Limb (tissue), 2 donors: ENCODE measurements at regions not wholly inside any gene's neighbourhood (a gene's known extent, or its start where the extent isn't known, plus 50 kb on each side); places are given as distances from the start of the nearest gene placed in this dataset.
"Not testable (repeated sequence)": the region's sequence is repeated elsewhere in the genome, so short reads cannot be mapped to it uniquely, and the experiment has no call there.

Source experiments
- DNase-seq, 2 donors: peaks; one replicate each; pipeline ENCODE4 v3.0.0-alpha.2; 2016; ENCODE audit errors: extremely low spot score in 2 of 2

DNA sequence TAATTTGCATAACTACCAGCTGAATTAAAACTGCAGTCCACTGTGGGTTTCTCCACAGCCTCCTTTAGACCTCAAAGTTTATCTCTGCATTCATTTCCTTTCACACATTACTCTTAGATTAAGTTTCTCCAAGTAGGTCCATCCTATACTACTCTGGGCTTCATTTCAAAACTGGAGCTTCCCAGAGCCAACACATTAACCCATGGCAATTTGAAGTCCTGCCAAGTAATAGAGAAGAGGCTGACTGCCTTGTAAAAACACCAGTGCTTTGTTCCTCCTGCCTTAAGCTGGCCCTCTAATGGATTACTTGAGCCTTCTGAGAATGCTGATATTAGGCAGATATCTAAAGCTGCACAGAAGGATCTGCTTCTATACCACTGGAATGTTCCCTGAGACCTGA is 997.2 kb upstream of the SLIT2 start:
- peak in 1 of 2 donors; percentile 4 for DNase-seq

DNA sequence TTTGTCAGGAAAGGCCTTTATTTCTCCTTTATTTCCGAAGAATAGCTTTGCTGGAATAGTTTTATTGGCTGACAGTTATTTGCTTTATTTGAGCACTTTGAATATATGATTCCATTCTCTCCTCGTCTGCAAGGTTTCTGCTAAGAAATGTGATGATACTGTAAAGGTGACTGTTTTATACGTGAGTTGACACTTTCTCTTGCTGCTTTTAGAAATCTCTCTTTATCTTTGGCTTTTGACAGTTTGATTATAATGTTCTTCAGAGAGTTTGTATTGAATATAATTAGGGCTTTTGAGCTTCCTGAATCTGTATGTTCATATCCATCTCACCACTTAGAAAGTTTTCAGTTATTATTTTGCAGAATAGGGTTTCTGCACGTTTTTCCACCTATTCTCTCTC is 1003.7 kb upstream of the SLIT2 start:
- DNase-seq, result no peak

DNA sequence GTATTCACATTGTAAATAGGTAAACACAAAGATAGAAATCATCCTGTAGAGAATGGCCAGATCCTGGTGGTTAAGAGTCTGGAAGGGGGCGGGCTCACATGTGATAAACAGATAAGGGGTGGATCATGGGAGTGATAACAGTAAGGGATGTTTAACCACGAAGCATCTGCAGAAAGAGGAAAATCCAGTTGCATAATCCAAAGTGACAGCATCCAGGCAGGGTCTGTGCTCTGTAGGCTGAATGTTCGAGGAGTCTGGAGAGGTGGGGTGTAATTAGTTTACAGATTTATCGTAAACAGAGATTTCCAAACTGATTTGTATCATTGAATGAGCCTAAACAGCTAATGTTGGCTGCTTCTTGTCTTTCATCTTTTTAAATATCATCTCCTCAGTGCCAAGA is 1009.8 kb upstream of the SLIT2 start:
- DNase-seq, result no peak

DNA sequence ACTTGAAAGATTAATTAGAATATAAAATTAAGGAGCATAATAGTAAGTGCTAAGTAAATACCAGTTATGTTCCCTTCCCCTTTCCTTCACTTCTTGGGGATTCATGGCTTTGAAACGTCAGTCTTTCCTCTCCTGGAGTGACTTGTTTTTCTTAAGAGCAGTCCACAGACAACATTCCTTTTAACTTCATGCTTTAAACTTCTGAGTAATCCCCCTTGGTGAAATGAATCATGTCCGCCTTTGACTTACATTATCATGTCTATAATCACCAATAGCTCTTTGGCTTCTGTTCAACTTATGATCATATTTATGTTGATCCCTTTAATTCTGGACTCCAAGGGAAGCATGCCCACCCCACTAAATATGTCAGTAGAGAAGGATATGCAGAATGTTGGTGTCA is 1012.1 kb upstream of the SLIT2 start:
- DNase-seq, result no peak

DNA sequence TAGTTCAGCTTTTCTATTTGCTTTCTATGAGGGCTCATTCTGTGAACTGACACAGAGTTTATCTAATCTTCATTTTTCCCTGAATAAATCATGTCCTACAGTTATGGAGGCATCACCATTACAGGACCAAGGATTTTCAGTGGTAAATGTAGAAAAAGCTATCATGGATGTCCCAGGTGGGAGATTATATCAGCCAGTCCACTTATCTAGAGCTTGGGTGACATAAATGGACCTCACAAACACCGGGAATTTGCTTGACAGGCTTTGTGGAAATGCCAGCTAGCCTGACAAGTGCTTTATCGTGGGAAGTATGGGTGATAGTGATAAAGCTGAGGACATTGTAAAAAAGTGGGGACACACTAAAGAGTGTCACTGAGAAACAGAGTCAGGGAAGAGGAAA is 1015.2 kb upstream of the SLIT2 start:
- no peak for DNase-seq

DNA sequence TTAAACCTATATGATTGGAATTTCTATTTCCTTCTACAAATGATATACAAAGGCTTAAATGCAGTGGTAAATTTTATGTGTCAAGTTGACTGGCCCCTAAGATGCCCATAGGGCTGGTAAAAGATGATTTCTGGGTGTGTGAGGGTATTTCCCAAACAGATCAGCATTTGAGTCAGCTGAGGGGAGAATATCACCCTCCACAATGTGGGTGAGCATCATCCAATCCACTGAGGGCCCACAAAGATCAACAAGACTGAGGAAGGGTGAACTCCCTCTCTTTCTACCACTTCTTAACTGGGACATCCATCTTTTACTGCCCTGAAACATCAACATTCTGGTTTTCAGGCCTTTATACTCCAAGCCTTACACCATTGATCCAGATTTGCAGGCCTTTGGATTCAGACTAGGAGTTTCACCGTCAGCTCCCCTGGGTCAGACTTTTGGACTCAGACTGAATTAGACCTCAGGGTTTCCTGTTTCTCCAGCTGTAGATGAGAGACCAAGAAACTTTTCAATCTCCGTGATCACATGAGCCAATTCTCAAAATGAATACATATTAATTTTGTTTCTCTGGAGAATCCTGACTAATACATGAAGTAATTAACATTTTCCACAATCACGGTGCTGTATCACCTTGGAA is 1020.7 kb upstream of the SLIT2 start:
- no peak for DNase-seq

DNA sequence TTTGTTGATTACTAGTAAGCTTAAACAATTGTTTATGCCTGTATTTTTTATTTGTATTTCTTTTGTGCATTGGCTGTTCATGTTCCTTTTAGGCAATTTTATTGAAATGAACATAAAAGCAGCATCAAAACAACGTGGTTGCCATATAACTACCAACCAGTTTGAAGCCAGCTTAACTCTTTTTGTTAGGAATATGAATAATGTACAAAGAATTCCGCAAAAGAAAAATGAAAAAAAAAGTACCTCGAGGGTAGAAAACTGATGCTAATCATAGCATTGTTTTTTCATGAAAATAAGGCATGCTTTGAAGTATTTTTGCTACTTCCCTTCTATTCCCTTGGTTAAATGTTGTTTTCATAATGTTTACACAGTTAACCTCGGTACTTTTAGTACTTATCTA is 1024.0 kb upstream of the SLIT2 start:
- DNase-seq, result no peak

DNA sequence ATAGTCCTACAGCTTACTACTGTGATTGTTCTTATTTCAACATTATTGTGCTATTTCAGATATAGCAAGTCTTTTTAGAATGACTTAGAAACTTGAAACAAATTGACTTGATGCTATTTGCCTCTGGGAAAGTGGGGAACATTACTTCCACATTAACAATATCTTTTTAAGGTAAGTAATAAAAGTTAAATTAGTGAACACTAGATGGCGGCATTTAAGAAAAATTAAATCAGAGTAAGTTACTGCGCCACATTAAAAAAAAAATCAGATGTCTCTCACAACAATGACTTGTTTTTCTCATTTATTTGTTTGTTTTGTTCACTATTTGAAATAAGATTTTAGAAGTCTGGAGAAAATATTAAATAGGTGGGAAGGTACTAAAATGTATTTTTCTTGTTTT is 1026.9 kb upstream of the SLIT2 start:
- DNase-seq, result peak in 1 of 2 donors; percentile 65

DNA sequence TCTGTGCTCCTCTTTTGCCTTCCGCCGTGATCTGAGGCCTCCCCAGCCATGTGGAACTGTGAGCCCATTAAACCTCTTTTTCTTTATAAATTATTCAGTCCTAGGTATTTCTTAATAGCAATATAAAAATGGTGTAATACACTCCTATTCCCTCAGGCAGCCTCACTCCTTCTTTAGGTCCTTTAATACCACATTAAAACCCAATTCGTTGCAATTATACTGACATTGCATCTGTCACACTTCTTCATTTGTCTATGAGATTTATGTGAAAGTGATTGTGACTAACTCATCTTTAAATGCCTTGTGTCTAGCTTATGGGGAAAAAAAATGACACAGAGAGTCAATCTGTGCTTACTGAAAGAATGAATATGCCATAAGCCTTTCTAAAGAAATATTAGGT is 1035.2 kb upstream of the SLIT2 start:
- DNase-seq, result no peak

DNA sequence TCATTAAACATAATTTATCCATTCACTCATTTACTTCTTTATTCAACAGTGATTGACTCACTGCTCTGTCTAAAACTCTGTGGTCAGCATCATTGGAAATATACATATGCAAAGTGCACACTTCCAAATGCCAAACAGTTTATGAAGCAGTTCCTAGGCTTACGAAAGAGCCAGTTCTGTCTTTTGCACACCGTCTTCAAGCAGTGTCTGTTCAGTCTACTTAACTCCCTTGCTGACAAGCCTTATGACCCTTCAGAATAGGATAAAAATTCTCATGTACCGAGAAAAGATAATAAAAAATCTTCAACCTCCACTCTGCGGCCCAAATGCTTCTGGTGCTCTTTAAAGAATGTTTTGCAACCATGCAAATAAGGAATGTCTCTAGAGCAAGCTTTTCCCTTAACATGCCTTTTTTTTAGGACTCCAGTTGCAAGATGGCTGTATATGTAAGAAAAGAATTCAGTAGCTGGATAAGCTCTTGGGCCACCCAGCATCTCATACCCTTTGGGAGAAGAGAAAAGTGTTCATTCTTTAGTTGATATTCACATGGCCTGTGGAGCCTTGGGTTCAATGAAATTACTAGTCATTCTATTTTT is 1037.0 kb upstream of the SLIT2 start:
- DNase-seq, result no peak

DNA sequence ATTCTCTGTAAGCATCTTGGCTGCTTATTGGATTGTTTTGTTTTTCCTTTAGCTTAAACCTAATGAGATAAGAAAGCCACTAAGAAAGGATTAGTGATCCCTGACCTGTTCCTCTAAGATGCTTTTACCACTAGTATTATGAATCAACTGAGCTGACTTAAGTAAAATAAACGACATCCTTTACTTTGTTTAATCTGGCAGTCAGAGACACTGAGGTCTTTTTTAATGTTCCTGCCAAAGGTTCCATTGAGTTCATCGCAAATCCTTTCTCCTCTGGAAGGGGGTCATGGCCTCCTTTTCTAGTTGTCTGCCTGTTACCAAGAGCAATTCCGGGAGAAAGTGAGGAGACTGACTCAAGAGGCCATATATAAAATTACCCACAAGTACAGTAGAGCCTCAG is 1038.3 kb upstream of the SLIT2 start:
- DNase-seq, result no peak

DNA sequence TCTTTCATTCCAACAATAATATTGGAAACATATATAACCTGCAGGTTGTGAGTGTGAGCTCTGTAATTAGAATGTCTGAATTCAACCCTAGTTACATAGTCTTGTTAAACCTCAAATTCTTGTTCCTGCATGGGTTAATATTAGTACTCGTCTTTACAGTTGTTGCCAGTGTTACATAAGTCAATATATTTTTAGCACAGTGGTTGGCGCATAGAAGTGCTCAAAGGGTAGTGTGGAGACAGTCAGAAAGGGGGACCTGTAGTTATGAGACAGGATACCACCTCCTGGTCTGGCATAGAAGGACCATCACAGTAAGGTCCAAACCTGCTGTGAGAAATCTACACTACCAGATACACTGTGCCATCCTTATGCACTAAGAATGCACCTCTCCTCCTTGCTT is 1045.9 kb upstream of the SLIT2 start:
- DNase-seq, result no peak

DNA sequence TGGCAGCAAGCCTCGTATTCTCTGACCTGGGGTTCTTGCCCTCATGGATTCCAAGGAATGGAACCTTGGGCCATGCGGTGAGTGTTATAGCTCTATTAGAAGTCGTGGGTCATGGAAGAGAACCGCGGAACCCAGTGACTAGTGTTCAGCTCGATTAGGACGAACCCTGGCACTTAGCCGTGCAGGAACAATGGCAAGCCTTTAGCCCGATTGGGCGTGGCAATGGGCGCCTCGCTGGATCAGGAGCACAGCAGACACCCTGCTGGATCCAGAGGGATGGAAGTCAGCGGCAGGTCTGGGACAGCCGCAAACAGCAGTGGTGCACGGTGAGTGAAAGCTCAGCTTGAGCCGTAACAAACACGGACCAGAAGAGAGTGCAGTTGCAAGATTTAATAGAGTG is 1053.9 kb upstream of the SLIT2 start:
- not testable (repeated sequence) for DNase-seq

DNA sequence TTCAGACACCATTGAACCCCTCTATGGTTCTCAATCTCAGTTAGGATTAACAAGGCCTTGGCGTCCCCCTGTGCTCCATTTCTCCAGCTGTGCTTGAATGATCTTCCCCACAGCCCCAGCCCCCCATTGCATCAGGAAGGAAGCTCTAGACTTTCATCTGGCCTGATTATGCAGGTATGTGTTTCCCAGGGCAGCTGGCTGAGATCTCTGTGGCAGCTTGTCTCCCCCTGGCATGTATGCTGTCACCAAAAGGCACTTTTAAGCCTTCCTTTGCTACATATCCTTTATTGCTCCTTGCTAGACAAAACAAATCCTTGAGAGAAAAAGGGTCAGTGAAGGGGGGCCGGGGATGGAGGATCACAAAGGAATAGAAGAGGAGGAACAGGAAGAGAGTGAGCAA is 1056.0 kb upstream of the SLIT2 start:
- DNase-seq, result no peak

DNA sequence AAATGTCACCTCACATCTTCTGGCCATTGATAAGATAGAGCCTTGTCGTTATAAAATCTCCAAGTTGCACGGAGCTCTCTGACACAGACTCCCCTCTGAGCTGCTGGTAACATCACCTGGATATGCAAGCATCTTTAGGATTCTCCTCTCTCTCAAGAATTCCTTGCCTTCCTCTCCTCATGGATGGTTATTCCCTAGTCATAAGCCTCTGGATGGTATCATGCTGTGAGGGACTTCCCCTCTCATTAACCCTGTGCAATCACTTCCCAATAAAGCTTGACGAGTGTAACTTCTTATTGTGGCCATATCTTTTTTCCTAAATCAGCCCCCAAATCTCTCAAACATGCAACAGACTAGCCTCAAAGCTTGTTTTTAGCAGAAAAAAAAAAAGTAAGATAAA is 1057.0 kb upstream of the SLIT2 start:
- DNase-seq, result no peak

DNA sequence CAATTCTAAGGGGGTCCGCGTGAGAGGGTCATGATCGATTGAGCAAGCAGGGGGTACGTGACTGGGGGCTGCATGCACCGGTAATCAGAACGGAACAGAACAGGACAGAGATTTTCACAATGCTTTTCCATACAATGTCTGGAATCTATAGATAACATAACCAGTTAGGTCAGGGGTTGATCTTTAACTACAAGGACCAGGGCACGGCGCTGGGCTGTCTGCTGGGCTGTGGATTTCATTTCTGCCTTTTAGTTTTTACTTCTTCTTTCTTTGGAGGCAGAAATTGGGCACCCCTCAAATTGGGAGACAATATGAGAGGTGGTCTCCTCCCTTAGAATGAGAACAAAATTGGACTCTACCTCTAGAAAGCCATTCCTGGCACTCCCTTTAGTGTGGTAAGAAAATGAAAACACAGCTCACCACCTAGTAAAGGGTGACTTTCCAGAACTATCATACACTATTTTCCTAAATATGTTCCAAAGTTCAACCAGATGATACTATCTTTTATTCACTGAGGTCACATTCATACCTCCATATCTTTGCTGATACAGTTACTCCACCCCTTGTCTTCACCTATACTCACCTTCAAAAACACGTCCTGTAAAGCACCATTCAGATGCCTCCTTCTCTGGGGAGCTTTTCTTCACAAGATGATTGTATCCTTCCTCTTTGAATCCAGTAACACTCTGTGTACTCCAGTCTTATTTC is 1058.3 kb upstream of the SLIT2 start:
- DNase-seq, result no peak

DNA sequence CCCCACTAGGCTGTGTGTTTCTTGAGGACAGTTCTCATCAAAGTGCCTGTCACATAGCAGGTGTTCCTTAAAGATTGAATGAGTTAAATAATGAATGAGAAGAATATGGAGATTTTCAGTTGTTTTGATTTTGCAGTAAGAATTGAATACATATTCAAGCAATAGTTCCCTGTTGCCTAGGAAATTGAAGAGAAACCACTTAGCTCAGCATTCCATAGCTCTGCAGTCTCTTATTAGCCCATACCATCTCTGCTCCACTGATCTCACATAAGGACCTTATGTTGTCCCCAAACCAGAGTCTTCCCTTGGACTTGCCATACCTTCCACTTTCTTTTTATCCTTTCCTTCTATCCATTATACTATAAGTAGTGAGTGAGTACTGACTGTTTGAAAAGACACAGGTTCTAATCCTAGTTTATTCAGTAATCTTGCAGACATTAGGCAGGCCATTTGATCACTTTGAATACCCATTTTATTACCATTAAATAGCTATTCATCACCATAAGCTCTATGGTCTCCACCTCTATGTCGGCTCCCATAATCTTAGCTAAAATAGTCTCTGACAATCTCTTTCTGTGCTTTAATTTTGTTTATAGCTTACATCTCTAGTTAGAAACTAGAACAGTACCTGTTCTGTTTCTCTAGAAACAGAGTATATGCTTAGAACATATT is 1059.6 kb upstream of the SLIT2 start:
- DNase-seq, result no peak

DNA sequence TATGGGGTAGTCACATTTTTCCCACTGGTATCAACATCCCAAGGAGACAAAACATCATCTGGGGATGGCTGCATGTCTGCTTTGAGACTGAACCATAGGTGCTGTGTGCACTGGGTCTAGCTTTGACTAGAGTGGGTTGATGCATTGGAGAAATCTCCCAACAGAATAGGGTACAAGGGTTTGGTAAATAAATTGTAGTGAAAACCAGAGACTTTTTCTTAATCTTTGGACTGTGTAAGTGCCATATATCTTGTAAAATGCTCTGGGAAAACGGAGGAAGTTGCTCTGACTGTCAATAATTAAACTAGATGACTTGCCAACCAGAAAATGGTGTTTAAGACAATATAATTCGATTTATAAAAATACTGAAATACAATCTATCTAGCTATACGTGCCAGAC is 1064.0 kb upstream of the SLIT2 start:
- DNase-seq, result no peak

DNA sequence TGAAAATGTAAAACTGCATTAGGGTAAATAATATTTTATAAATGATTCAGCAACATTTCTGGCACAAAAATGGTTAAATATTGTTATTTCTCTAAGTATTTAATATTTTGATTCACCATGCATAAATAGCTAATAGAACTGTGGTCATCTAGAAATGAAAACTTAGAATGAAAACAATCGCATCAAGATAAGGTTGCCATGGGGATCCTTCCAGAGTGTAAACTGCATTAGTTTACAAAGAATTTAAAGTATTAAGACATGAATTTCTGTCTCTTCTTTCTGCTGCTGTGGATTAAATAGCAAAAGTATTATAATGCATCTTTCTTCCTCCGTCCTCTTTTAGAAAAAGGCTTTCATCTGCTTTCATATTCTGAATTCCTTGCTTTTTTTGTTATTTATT is 1064.6 kb upstream of the SLIT2 start:
- no peak for DNase-seq

DNA sequence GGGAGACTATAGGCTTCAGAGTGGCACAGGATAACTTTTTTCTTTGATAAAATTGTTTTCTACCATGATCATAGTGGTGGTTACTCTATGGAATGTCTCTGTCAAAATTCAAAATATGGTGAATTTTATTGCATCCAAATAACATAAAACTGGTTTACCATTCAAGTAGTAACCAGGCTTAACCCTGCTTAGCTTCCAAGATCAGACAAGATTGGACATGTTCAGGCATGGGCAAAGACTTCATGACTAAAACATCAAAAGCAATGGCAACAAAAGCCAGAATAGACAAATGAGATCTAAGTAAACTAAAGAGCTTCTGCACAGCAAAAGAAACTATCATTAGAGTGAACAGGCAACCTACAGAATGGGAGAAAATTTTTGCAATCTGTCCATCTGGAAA is 1070.1 kb upstream of the SLIT2 start:
- not testable (repeated sequence) for DNase-seq

DNA sequence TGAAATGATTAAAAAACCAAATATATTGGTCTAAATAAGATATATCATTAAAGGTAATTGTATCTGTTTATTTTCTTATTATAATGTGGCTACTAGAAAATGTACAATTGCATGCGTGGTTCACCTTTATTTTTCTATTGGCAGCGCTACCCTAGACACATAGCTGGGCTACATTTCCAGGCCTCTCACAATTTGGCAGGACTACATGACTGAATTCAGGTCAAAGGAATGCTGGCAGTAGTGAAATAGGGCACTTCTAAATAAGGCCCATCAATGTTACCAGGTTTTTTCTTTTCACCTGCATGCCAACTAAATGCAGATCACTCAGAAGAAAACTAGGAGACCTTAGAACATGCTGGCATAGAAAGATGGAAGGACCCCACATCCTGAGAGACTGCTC is 1072.9 kb upstream of the SLIT2 start:
- no peak for DNase-seq

DNA sequence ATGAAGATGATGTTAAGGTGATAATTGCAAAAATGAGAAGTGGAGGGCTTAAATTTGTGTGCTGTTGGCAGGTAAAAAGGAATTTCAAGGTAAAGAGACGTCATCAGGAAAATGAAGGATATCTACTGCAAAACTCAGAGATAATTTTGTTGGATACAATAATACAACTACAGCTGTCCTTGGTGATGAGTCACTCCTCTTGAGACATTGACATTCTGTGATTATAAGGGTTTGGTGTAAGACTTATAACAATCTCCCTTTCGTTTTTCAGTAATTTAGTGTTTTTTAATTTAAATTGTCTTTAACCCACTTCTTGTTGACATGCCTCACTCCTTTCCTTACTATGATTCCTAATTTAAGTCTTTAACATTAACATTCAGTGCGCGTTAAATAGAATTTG is 1074.1 kb upstream of the SLIT2 start:
- no peak for DNase-seq

DNA sequence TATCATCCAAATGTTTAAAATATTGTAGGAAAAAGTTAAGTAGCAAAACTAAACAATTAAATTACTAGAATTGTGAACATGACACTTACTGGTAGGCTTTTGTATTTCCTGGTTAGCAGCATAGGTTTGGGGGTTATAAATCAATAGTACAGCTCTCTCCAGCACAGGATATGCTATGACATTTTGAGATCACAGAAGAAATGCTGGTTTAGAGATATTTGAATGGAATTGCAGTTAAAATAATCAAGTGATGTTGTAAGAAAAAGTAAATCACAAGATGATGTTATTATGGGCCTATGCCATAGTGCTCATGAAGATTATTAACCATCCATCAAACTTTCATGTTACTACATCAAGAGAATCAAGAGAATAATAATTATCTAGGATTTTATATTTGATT is 1079.9 kb upstream of the SLIT2 start:
- no peak for DNase-seq
